ENCODE measurements at regions not wholly inside any gene's neighbourhood (a gene's known extent, or its start where the extent isn't known, plus 50 kb on each side); places are given as distances from the start of the nearest gene placed in this dataset.
A peak's percentile ranks its signal among the peaks of the same experiment; 100 is the strongest.
"Not testable (repeated sequence)": the region's sequence is repeated elsewhere in the genome, so short reads cannot be mapped to it uniquely, and the experiment has no call there.

DNA sequence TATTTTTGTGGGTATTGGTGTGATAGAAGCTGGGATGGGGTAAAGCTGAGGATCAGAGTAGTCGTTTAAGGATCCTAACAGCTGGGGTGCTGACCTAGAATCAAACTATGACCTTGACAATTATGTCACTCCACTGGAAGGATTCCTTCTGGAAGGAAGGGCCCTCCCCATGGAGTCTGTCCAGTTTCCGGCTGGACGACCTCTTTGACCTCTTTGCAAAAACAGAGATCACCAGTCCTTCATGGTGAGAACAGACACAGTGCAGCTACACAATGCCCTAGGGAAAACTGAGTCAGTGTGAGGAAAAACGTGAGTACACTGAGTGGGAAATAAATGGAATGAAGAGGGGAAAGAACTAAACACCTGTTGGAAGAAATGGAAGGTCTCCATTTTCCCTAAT, 445.6 kb downstream of the MAT2B start:
- POLR2A ChIA-PET, result no interaction called here
- Mint-ChIP-seq H3K27ac (ENCODE audit: low read depth, unreplicated experiment) (no peak overlapping the region), H3K4me1 (ENCODE audit: insufficient read depth, unreplicated experiment) (no peaks in the 10 kb centered on the region), H3K27me3 (ENCODE audit: insufficient read depth, unreplicated experiment) (no peaks in the 10 kb centered on the region), H3K9me3 (ENCODE audit: unreplicated experiment) (no peaks in the 10 kb centered on the region), H3K36me3 (ENCODE audit: insufficient read depth, unreplicated experiment) (no peaks in the 10 kb centered on the region), H3K4me3 (ENCODE audit: unreplicated experiment) (no peak overlapping the region)
- no peak for DNase-seq (ENCODE audit: unreplicated experiment)
- TF ChIP-seq, protein P1, sequence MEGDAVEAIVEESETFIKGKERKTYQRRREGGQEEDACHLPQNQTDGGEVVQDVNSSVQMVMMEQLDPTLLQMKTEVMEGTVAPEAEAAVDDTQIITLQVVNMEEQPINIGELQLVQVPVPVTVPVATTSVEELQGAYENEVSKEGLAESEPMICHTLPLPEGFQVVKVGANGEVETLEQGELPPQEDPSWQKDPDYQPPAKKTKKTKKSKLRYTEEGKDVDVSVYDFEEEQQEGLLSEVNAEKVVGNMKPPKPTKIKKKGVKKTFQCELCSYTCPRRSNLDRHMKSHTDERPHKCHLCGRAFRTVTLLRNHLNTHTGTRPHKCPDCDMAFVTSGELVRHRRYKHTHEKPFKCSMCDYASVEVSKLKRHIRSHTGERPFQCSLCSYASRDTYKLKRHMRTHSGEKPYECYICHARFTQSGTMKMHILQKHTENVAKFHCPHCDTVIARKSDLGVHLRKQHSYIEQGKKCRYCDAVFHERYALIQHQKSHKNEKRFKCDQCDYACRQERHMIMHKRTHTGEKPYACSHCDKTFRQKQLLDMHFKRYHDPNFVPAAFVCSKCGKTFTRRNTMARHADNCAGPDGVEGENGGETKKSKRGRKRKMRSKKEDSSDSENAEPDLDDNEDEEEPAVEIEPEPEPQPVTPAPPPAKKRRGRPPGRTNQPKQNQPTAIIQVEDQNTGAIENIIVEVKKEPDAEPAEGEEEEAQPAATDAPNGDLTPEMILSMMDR (IDR thresholded peaks at IDR 0.05; ENCODE audit: unreplicated experiment), result no peak
- CTCF ChIA-PET, result interaction anchor here (0.6 to 0.9 kb wide), 2 partner anchors 17 to 555 kb away, joined by 3 read pairs; no protein-coding TSS in a partner anchor
- no TSS peak for BruUV-seq (replicated peaks)
- intact Hi-C loops (cut with micrococcal nuclease), result no loop called here

DNA sequence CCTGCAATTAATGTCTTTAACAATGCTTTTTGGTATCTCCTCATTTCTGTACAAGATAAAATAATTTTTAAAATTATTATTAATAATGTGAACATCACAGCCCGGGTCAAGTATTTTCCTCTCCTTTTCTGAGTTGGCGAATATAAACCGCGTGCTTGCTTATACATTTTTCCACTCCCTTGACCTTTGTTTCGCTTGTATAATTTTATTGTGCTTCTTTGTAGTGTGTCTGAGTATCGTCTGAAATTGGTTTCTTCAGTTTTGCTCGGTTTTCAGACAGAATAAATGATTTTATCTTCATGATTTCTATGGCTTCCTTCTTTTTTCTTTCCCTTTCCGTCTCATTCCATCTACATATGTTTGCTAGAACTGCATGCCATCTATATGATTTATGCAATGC, 448.5 kb downstream of the MAT2B start:
- Mint-ChIP-seq H3K27me3 (ENCODE audit: insufficient read depth, unreplicated experiment) (no peaks in the 10 kb centered on the region), H3K27ac (ENCODE audit: low read depth, unreplicated experiment) (no peak overlapping the region), H3K4me3 (ENCODE audit: unreplicated experiment) (no peak overlapping the region), H3K9me3 (ENCODE audit: unreplicated experiment) (peaks cover 8% of the 10 kb centered on the region), H3K4me1 (ENCODE audit: insufficient read depth, unreplicated experiment) (no peaks in the 10 kb centered on the region), H3K36me3 (ENCODE audit: insufficient read depth, unreplicated experiment) (no peaks in the 10 kb centered on the region)
- ChIA-PET POLR2A (interaction anchor here (1.1 kb wide), 1 partner anchor 10 kb away, joined by 4 read pairs; no protein-coding TSS in a partner anchor), CTCF (interaction anchor here (0.5 kb wide), 1 partner anchor 307 kb away, joined by 4 read pairs; no protein-coding TSS in a partner anchor)
- DNase-seq (ENCODE audit: unreplicated experiment), result no peak
- TF ChIP-seq, protein P1 (IDR thresholded peaks at IDR 0.05; ENCODE audit: unreplicated experiment), result no peak
- intact Hi-C loops (cut with micrococcal nuclease), result no loop called here
- no TSS peak for BruUV-seq (replicated peaks)

DNA sequence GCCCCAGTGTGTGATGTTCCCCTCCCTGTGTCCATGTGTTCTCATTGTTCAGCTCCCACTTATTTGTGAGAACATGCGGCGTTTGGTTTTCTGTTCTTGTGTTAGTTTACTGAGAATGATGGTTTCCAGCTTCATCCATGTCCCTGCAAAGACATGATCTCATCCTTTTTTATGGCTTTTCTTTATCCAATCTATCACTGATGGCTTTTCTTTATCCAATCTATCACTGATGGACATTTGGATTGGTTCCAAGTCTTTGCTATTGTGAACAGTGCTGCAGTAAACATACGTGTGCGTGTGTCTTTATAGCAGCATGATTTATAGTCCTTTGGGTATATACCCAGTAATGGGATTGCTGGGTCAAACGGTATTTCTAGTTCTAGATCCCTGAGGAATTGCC, 455.8 kb downstream of the MAT2B start:
- H3K4me3 Mint-ChIP-seq (ENCODE audit: unreplicated experiment), result not testable (repeated sequence)

DNA sequence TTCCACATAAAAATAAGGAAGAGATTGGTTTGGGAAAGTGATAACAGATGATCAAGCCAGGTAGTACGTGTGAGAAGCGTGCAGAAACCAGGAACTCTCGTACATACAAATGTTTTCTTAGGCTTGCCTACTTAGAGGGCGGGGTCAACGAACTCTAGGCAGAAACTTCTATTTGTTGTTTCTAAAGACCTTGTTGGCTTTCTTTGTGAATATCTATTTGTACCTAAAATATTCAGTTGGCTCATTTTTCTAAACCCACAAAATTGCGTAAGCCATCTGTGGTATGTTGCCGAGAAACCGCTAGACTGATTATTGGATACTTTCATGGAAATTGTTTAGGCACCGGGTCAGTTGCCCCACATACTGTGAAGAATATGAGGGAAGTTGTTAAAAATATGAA, 458.5 kb downstream of the MAT2B start:
- peak; percentile 91 for DNase-seq (ENCODE audit: unreplicated experiment)
- H3K4me1 Mint-ChIP-seq (ENCODE audit: insufficient read depth, unreplicated experiment), result peaks cover 5% of the 10 kb centered on the region

More for the DNA sequence above, 455.8 kb downstream of the MAT2B start:
- POLR2A ChIA-PET; CTCF ChIA-PET; H3K4me1 Mint-ChIP-seq (ENCODE audit: insufficient read depth, unreplicated experiment); intact Hi-C loops (cut with micrococcal nuclease); DNase-seq (ENCODE audit: unreplicated experiment); H3K27ac Mint-ChIP-seq (ENCODE audit: low read depth, unreplicated experiment); BruUV-seq (replicated peaks); H3K36me3 Mint-ChIP-seq (ENCODE audit: insufficient read depth, unreplicated experiment); H3K9me3 Mint-ChIP-seq (ENCODE audit: unreplicated experiment); H3K27me3 Mint-ChIP-seq (ENCODE audit: insufficient read depth, unreplicated experiment): not testable (repeated sequence)

More for the DNA sequence above, 458.5 kb downstream of the MAT2B start:
- Mint-ChIP-seq H3K27ac (ENCODE audit: low read depth, unreplicated experiment) (no peak overlapping the region), H3K27me3 (ENCODE audit: insufficient read depth, unreplicated experiment) (no peaks in the 10 kb centered on the region), H3K9me3 (ENCODE audit: unreplicated experiment) (no peaks in the 10 kb centered on the region), H3K4me3 (ENCODE audit: unreplicated experiment) (peak overlapping the region; percentile 23), H3K36me3 (ENCODE audit: insufficient read depth, unreplicated experiment) (no peaks in the 10 kb centered on the region)
- TF ChIP-seq, protein P1 (IDR thresholded peaks at IDR 0.05; ENCODE audit: unreplicated experiment), result no peak
- no TSS peak for BruUV-seq (replicated peaks)
- ChIA-PET POLR2A (no interaction called here), CTCF (interaction anchor here (0.7 kb wide), 1 partner anchor 237 kb away, joined by 3 read pairs; no protein-coding TSS in a partner anchor)
- intact Hi-C loops (cut with micrococcal nuclease), result no loop called here

All from MCF 10A (cell line).